HEK293 (cell line): ENCODE measurements at regions not wholly inside any gene's neighbourhood (a gene's known extent, or its start where the extent isn't known, plus 50 kb on each side); places are given as distances from the start of the nearest gene placed in this dataset.

Source experiments
- CTCF ChIA-PET: fragments of 350-600 bp; formaldehyde crosslinking; extraction: SDS; loops from one replicate; lab custom pipeline; 2021; ENCODE audit warnings: antibody characterized with exemption; lab: Yijun Ruan, JAX
- POLR2A ChIA-PET: fragments of 300-600 bp; formaldehyde crosslinking; extraction: SDS; loops from one replicate; lab custom pipeline; 2020; ENCODE audit warnings: antibody characterized with exemption, inconsistent platforms; lab: Yijun Ruan, JAX
- H3K27ac ChIP-seq: fragments of 200-500 bp; sonication (Bioruptor generic); 2 replicates; pipeline ENCODE4 v1.5.1; 2014; ENCODE audit warnings: low read depth, low read length, control low read depth, inconsistent platforms; ENCODE audit errors: extremely low read depth
- H3K36me3 ChIP-seq, 2 experiments: fragments of 200-500 bp in 1 of 2; sonication (Bioruptor generic) in 1 of 2; 1 replicate in 1 of 2; 2 replicates in 1 of 2; pipeline ENCODE4 v1.5.1; 2014 to 2017; ENCODE audit warnings: inconsistent platforms in 2 of 2, low read length in 2 of 2; ENCODE audit not compliant: control insufficient read depth in 2 of 2, insufficient read depth in 1 of 2
- H3K4me1 ChIP-seq: fragments of 200-500 bp; sonication (Bioruptor generic); 2 replicates; pipeline ENCODE4 v1.5.1; 2014; ENCODE audit warnings: mild to moderate bottlenecking, low read length, inconsistent platforms; ENCODE audit not compliant: control insufficient read depth, insufficient read depth
- H3K4me3 ChIP-seq: 2 replicates; pipeline ENCODE4 v1.5.1; 2011; ENCODE audit warnings: low read depth, mild to moderate bottlenecking, control low read depth, low read length, moderate library complexity
- H3K9me3 ChIP-seq: fragments of 200-500 bp; sonication (Bioruptor generic); 2 replicates; pipeline ENCODE4 v1.5.1; 2014; ENCODE audit warnings: low read depth, low read length, inconsistent platforms; ENCODE audit not compliant: control insufficient read depth, insufficient read depth
- GLIS2 ChIP-seq: fragments of 450-650 bp; formaldehyde crosslinking; IDR thresholded peaks from 2 replicates; pipeline ENCODE4 v1.5.1; 2016; ENCODE audit warnings: missing biosample characterization, missing genetic modification characterization
- ZBTB20 ChIP-seq: fragments of 450-650 bp; formaldehyde crosslinking; IDR thresholded peaks from 2 replicates; pipeline ENCODE4 v1.5.1; 2016; ENCODE audit warnings: missing biosample characterization, missing genetic modification characterization
- ZBTB7A ChIP-seq: fragments of 450-650 bp; formaldehyde crosslinking; IDR thresholded peaks from 2 replicates; pipeline ENCODE4 v1.5.1; 2016; ENCODE audit warnings: low read depth, missing biosample characterization, missing genetic modification characterization
- ZNF132 ChIP-seq: fragments of 450-650 bp; formaldehyde crosslinking; IDR thresholded peaks from 2 replicates; pipeline ENCODE4 v1.5.1; 2017; ENCODE audit warnings: missing biosample characterization, missing genetic modification characterization, borderline replicate concordance
- ZNF184 ChIP-seq: fragments of 450-650 bp; IDR thresholded peaks from 2 replicates; pipeline ENCODE4 v1.5.1; 2018; ENCODE audit warnings: missing biosample characterization, mild to moderate bottlenecking, missing genetic modification characterization
- ZNF2 ChIP-seq: fragments of 450-650 bp; formaldehyde crosslinking; IDR thresholded peaks from 2 replicates; pipeline ENCODE4 v1.5.1; 2016; ENCODE audit warnings: missing biosample characterization, missing genetic modification characterization
- ZNF202 ChIP-seq: fragments of 450-650 bp; formaldehyde crosslinking; IDR thresholded peaks from 2 replicates; pipeline ENCODE4 v1.5.1; 2016; ENCODE audit warnings: missing biosample characterization, missing genetic modification characterization, borderline replicate concordance
- ZNF561 ChIP-seq: fragments of 450-650 bp; IDR thresholded peaks from 2 replicates; pipeline ENCODE4 v1.5.1; 2018; ENCODE audit warnings: missing biosample characterization, missing genetic modification characterization, borderline replicate concordance
- ZNF621 ChIP-seq: fragments of 450-650 bp; formaldehyde crosslinking; IDR thresholded peaks from 2 replicates; pipeline ENCODE4 v1.5.1; 2017; ENCODE audit warnings: missing biosample characterization, missing genetic modification characterization
- ZNF629 ChIP-seq: fragments of 450-650 bp; formaldehyde crosslinking; IDR thresholded peaks from 2 replicates; pipeline ENCODE4 v1.5.1; 2017; ENCODE audit warnings: missing biosample characterization, missing genetic modification characterization
- ZNF654 ChIP-seq: fragments of 450-650 bp; formaldehyde crosslinking; IDR thresholded peaks from 2 replicates; pipeline ENCODE4 v1.5.1; 2016; ENCODE audit warnings: low read depth, missing biosample characterization, missing genetic modification characterization
- ZNF677 ChIP-seq: fragments of 450-650 bp; IDR thresholded peaks from 2 replicates; pipeline ENCODE4 v1.5.0; 2018; ENCODE audit warnings: missing biosample characterization, mild to moderate bottlenecking, missing genetic modification characterization, moderate library complexity
- ZNF747 ChIP-seq: fragments of 450-650 bp; formaldehyde crosslinking; IDR thresholded peaks from 2 replicates; pipeline ENCODE4 v1.5.1; 2016; ENCODE audit warnings: missing biosample characterization, missing genetic modification characterization
- ZNF843 ChIP-seq: fragments of 450-650 bp; formaldehyde crosslinking; IDR thresholded peaks from 2 replicates; pipeline ENCODE4 v1.5.1; 2016; ENCODE audit warnings: missing biosample characterization, missing genetic modification characterization
- ZSCAN16 ChIP-seq: fragments of 450-650 bp; formaldehyde crosslinking; IDR thresholded peaks from 2 replicates; pipeline ENCODE4 v1.5.1; 2016; ENCODE audit warnings: missing biosample characterization, missing genetic modification characterization
- TF ChIP-seq, protein P1 (sequence below): fragments of 450-650 bp; formaldehyde crosslinking; IDR thresholded peaks from 2 replicates; pipeline ENCODE4 v1.5.1; 2016; ENCODE audit warnings: missing biosample characterization, missing genetic modification characterization, low read depth
- TF ChIP-seq, protein P2 (sequence below): fragments of 450-650 bp; formaldehyde crosslinking; IDR thresholded peaks from 2 replicates; pipeline ENCODE4 v1.5.1; 2016; ENCODE audit warnings: missing biosample characterization, missing genetic modification characterization
- TF ChIP-seq, protein P3 (sequence below): fragments of 450-650 bp; formaldehyde crosslinking; conservative IDR thresholded peaks from 2 replicates; pipeline ENCODE4 v1.5.1; 2016; ENCODE audit warnings: low read depth, missing biosample characterization, missing genetic modification characterization
- TF ChIP-seq, protein P4 (sequence below): fragments of 450-650 bp; IDR thresholded peaks from 2 replicates; pipeline ENCODE4 v1.5.1; 2018; ENCODE audit warnings: missing biosample characterization, mild to moderate bottlenecking, missing genetic modification characterization

DNA sequence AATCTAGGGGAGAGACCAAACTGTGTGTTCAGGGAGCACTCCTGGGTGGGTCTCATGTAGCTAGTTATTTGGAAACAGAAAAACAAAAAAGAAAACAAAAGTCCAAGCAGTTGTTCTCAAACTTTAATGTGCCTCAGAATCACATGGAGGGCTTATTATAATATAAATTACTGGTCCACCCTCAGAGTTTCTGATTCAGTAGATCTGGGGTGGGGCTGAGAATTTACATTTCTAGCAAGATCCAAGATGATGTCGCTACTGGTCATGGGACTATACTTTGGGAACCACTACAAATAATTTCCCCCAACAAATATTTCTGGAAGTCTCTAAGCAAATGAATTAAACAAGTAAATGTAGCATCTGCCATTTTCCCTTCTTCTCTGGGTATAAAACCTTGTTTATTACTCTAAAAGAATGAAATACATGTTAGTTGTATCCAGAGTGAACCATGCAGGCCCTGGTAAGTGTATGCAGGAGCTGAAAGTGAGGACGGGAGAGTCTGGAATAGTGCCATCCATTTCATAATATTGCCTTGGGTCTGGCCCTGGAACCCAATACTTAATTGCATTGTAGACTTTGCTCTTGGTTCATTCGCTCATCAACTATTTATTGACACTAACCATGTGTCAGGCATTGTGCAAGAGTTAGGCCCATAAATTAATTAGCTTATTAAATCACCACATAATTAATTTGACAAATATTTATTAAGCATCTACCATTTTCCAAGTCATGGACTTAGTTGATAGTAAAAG, 490.8 kb downstream of the EPM2A start:
- H3K36me3 ChIP-seq = no peaks in the 10 kb centered on the region
- POLR2A ChIA-PET = no interaction called here
- TF ChIP-seq, protein P1, sequence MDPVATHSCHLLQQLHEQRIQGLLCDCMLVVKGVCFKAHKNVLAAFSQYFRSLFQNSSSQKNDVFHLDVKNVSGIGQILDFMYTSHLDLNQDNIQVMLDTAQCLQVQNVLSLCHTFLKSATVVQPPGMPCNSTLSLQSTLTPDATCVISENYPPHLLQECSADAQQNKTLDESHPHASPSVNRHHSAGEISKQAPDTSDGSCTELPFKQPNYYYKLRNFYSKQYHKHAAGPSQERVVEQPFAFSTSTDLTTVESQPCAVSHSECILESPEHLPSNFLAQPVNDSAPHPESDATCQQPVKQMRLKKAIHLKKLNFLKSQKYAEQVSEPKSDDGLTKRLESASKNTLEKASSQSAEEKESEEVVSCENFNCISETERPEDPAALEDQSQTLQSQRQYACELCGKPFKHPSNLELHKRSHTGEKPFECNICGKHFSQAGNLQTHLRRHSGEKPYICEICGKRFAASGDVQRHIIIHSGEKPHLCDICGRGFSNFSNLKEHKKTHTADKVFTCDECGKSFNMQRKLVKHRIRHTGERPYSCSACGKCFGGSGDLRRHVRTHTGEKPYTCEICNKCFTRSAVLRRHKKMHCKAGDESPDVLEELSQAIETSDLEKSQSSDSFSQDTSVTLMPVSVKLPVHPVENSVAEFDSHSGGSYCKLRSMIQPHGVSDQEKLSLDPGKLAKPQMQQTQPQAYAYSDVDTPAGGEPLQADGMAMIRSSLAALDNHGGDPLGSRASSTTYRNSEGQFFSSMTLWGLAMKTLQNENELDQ (tag by site-specific recombination) = no peak
- TF ChIP-seq ZBTB20 (tag by site-specific recombination) = peak; percentile 32; the same call in 1 of the 2 replicates
- no peak overlapping the region for H3K4me3 ChIP-seq
- H3K27ac ChIP-seq = no peak overlapping the region
- no peaks in the 10 kb centered on the region for H3K4me1 ChIP-seq
- H3K9me3 ChIP-seq = no peaks in the 10 kb centered on the region
- CTCF ChIA-PET = no interaction called here

DNA sequence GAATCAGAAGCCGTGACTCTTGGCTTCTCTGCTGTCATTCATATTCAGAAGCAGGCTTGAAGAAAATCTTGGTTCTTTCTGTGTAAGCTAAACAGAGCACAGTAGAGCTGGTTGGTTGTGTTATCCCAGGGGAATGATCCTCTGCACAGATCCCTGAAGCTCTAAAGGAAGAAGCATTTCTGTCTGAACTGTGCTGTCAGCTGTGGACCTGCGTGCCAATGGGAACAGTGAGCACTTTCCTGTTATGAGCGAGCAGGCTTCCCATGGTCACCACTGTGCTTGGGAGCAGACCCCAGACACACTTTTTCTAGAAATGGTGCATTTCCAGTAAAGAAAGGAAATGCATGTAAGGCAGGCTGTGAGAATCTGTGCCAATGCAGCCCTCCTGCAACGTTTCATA, 490.2 kb downstream of the EPM2A start:
- CTCF ChIA-PET = interaction anchor here (0.6 kb wide), 1 partner anchor 569 kb away, joined by 5 read pairs; the partner anchor contains the start of gene FBXO30
- TF ChIP-seq ZNF621 (tag by site-specific recombination) = no peak
- no peak for TF ChIP-seq GLIS2 (tag by site-specific recombination)
- no peak for TF ChIP-seq ZNF747 (tag by site-specific recombination)
- TF ChIP-seq ZNF654 (tag by site-specific recombination) = no peak
- TF ChIP-seq ZSCAN16 (tag by site-specific recombination) = no peak
- TF ChIP-seq ZNF202 (tag by site-specific recombination) = no peak
- no peak for TF ChIP-seq ZNF677 (tag by site-specific recombination)
- TF ChIP-seq, all 188 proteins: peak for 0
- no peak overlapping the region for H3K27ac ChIP-seq
- H3K4me1 ChIP-seq = no peaks in the 10 kb centered on the region
- POLR2A ChIA-PET = no interaction called here
- no peaks in the 10 kb centered on the region for H3K36me3 ChIP-seq
- no peak overlapping the region for H3K4me3 ChIP-seq
- H3K9me3 ChIP-seq = no peaks in the 10 kb centered on the region

DNA sequence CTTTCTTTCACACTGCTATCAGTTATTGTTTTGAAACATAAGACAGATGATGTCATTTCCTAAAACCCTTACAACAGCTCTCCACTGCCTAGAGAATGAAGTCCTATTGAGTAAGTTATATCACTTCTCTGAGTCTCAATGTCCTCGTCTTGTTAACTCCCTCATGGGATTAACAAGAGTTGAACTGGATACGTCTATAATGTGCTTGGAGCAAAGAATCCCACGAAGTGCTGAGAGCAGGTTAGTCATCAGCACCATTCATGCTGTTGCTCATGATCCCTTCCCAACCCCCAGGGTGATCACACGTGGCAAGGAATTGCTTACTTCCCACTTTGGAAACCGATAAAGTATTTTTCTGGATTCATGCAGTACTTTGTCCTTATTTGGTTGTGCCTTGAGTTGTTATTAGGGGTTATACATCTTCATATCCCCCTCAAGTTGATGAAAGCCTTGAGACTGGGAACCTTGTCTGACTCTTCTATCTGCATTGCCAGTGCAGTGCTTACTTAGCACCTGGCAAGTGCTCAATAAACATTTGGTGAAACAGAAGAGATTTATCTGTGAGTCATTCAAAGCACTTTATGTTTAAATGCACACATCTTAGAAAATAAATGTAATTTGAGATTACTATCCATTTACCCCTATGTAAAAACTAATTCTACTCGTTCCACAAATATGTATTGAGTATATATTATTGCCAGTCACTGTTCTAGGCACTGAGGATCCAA, 487.5 kb downstream of the EPM2A start:
- ChIA-PET POLR2A (no interaction called here), CTCF (no interaction called here)
- no peak overlapping the region for H3K27ac ChIP-seq
- no peak for TF ChIP-seq ZNF2 (tag by site-specific recombination)
- no peak for TF ChIP-seq ZNF132 (tag by site-specific recombination)
- peak; percentile 56 for TF ChIP-seq ZNF843 (tag by site-specific recombination)
- TF ChIP-seq, protein P2, sequence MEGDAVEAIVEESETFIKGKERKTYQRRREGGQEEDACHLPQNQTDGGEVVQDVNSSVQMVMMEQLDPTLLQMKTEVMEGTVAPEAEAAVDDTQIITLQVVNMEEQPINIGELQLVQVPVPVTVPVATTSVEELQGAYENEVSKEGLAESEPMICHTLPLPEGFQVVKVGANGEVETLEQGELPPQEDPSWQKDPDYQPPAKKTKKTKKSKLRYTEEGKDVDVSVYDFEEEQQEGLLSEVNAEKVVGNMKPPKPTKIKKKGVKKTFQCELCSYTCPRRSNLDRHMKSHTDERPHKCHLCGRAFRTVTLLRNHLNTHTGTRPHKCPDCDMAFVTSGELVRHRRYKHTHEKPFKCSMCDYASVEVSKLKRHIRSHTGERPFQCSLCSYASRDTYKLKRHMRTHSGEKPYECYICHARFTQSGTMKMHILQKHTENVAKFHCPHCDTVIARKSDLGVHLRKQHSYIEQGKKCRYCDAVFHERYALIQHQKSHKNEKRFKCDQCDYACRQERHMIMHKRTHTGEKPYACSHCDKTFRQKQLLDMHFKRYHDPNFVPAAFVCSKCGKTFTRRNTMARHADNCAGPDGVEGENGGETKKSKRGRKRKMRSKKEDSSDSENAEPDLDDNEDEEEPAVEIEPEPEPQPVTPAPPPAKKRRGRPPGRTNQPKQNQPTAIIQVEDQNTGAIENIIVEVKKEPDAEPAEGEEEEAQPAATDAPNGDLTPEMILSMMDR (tag by site-specific recombination) = no peak
- TF ChIP-seq ZNF561 (tag by site-specific recombination) = no peak
- TF ChIP-seq ZNF629 (tag by site-specific recombination) = peak; percentile 78
- TF ChIP-seq, protein P3, sequence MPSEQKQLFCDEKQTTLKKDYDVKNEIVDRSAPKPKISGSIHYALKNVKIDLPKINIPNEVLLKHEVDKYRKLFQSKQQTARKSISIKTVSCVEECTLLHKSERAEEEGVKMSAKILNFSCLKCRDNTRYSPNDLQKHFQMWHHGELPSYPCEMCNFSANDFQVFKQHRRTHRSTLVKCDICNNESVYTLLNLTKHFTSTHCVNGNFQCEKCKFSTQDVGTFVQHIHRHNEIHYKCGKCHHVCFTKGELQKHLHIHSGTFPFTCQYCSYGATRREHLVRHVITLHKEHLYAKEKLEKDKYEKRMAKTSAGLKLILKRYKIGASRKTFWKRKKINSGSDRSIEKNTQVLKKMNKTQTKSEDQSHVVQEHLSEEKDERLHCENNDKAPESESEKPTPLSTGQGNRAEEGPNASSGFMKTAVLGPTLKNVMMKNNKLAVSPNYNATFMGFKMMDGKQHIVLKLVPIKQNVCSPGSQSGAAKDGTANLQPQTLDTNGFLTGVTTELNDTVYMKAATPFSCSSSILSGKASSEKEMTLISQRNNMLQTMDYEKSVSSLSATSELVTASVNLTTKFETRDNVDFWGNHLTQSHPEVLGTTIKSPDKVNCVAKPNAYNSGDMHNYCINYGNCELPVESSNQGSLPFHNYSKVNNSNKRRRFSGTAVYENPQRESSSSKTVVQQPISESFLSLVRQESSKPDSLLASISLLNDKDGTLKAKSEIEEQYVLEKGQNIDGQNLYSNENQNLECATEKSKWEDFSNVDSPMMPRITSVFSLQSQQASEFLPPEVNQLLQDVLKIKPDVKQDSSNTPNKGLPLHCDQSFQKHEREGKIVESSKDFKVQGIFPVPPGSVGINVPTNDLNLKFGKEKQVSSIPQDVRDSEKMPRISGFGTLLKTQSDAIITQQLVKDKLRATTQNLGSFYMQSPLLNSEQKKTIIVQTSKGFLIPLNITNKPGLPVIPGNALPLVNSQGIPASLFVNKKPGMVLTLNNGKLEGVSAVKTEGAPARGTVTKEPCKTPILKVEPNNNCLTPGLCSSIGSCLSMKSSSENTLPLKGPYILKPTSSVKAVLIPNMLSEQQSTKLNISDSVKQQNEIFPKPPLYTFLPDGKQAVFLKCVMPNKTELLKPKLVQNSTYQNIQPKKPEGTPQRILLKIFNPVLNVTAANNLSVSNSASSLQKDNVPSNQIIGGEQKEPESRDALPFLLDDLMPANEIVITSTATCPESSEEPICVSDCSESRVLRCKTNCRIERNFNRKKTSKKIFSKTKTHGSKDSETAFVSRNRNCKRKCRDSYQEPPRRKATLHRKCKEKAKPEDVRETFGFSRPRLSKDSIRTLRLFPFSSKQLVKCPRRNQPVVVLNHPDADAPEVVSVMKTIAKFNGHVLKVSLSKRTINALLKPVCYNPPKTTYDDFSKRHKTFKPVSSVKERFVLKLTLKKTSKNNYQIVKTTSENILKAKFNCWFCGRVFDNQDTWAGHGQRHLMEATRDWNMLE (tag by site-specific recombination) = peak; percentile 63; the same call in 1 of the 2 replicates
- TF ChIP-seq, protein P4, sequence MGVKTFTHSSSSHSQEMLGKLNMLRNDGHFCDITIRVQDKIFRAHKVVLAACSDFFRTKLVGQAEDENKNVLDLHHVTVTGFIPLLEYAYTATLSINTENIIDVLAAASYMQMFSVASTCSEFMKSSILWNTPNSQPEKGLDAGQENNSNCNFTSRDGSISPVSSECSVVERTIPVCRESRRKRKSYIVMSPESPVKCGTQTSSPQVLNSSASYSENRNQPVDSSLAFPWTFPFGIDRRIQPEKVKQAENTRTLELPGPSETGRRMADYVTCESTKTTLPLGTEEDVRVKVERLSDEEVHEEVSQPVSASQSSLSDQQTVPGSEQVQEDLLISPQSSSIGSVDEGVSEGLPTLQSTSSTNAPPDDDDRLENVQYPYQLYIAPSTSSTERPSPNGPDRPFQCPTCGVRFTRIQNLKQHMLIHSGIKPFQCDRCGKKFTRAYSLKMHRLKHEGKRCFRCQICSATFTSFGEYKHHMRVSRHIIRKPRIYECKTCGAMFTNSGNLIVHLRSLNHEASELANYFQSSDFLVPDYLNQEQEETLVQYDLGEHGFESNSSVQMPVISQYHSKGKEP (tag by site-specific recombination) = no peak
- TF ChIP-seq ZBTB7A (tag by site-specific recombination) = no peak
- 0 out of 2 replicates have a peak, but pooled peaks have one; percentile 26 for TF ChIP-seq ZNF184

More for the DNA sequence above, 487.5 kb downstream of the EPM2A start:
- no peaks in the 10 kb centered on the region for H3K4me1 ChIP-seq
- no peaks in the 10 kb centered on the region for H3K9me3 ChIP-seq
- no peaks in the 10 kb centered on the region for H3K36me3 ChIP-seq
- no peak overlapping the region for H3K4me3 ChIP-seq
